GM12872 (cell line): ENCODE measurements at regions not wholly inside any gene's neighbourhood (a gene's known extent, or its start where the extent isn't known, plus 50 kb on each side); places are given as distances from the start of the nearest gene placed in this dataset.

ENCODE experiments used
- TF ChIP-seq, protein P1 (sequence below): IDR thresholded peaks from 3 replicates; pipeline ENCODE4 v1.5.1; 2011; ENCODE audit warnings: low read depth, mild to moderate bottlenecking, low read length, moderate library complexity; ENCODE audit not compliant: insufficient read depth

DNA sequence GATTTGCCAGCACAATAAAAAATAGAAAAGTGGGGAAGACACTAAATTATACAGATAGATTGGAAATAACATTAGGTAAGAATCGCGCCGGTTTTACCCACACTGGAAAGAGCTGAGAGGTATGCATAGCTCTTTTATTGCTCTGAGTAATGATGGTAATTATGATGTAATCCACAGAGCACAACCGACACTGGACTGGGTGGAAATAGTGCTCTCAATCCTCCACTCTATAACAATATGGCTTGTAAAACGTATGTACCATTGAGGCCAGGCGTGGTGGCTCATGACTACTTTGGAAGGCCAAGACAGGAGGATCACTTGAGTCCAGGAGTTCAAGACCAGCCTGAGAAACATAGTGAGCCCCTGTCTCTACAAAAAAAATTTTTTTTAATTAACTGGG is 104.3 kb upstream of the RAPGEF2 start:
- TF ChIP-seq, protein P1, sequence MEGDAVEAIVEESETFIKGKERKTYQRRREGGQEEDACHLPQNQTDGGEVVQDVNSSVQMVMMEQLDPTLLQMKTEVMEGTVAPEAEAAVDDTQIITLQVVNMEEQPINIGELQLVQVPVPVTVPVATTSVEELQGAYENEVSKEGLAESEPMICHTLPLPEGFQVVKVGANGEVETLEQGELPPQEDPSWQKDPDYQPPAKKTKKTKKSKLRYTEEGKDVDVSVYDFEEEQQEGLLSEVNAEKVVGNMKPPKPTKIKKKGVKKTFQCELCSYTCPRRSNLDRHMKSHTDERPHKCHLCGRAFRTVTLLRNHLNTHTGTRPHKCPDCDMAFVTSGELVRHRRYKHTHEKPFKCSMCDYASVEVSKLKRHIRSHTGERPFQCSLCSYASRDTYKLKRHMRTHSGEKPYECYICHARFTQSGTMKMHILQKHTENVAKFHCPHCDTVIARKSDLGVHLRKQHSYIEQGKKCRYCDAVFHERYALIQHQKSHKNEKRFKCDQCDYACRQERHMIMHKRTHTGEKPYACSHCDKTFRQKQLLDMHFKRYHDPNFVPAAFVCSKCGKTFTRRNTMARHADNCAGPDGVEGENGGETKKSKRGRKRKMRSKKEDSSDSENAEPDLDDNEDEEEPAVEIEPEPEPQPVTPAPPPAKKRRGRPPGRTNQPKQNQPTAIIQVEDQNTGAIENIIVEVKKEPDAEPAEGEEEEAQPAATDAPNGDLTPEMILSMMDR: no peak

DNA sequence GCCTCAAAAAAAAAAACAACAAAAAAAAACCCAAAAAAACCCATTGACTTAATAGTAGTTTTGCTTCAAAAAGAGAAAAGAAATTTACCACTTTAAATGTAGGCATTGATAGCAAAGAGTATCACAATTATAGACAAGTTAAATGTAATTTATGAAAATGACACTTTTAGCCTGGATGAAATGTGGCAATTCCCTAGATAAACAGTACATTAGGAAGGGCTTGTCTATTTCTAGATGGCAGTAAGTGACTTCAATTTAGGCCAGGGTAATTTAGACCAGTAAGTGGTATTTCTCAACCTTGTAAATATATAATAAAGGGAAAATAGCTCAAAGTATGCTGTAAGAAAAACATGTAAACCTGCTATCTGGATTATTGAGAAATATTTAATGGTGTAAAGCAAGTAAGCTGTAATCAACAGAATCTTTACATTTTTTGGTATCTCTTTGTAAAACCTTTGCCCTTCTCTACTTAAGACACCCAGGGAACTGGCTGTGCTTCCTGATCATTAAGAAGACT is 103.7 kb upstream of the RAPGEF2 start:
- TF ChIP-seq, protein P1: no peak

DNA sequence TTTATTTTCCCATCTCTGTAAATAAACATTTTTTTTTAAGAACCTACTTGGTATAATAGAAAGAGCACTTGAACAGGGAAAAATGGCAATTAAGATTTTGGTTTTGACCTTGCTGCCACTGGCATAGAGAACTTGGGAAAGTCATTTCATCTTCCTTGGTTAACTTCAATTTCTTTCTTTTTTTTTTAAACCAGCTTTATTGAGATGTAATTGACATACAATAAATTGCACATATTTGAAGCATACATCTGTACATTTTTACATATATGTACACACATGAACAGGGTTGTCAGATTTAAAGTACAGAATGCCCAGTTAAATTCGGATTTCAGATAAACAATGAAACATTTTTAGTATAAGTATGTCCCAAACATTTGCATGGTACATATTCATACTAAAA is 103.0 kb upstream of the RAPGEF2 start:
- TF ChIP-seq, protein P1: no peak

DNA sequence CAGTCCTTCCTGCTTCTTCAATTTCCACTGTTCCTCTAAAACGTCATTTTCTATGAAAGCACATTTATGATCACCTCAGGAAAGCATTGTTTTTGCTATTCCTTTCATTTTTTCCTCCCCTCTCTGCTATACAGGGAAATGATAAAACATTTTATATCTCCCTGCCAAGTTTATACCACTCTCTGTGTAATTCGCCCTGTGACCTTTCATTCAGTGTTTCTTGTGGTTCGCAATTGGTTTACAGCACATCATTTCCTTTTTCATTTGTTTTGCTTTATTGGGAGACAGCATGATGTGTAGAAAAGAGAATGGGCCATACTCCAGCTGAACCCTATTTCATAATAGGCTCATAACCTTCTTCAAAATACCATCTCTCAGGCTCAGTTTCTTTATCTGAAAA is 99.9 kb upstream of the RAPGEF2 start:
- TF ChIP-seq, protein P1: no peak

DNA sequence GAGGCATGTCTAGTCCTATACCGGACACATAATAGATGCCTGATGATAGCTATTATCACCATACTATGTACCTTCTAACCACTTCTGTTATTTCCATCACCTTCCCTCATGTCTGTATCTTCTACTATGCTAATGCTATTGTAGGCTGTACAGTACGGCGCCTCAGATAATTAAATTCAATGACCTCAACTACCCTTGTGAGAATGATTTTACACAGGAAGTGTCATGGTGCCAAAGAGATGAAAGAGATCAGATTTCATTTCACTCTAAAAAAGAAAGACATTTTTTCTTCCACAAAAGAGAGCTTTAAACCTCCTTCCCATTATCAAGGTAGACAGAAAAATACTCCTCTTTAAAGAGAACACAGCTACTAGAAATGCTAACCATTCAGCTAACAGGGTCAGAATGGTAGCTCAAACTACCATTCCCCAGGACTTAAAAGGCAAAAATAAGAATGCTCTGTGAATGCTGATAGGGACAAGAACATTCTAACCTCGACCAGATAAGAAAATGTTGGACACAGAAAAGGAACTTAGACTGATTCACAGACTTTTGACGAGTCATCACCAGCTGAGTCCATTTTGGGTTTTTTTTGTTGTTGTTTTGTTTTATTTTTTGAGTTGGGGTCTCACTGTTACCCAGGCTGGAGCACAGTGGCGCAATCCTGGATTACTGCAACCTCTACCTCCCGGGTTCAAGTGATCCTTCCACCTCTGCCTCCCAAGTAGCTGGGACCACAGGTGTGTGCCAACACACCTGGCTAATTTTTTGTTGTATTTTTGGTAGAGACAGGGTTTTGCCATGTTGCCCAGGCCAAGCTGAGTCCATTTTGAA is 99.2 kb upstream of the RAPGEF2 start:
- TF ChIP-seq, protein P1: no peak

DNA sequence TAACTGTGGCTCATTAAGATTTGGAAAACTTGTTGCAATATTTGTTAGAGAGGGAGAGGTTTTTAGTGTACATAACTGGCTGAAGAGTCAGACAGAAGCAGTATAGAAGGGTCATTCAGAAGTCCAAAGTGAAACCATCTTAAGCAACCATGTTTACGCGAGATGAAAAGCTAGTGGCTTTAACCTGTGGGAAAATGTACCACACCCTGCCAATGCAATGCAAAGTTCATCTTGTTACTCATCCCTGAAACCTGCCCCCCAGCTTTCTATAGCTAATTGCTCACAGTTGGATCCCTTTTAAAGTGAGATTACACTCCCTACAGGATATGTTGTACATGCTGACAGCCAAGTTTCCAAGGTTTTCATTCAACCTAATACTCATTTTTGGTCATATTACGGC is 96.7 kb upstream of the RAPGEF2 start:
- TF ChIP-seq, protein P1: no peak

DNA sequence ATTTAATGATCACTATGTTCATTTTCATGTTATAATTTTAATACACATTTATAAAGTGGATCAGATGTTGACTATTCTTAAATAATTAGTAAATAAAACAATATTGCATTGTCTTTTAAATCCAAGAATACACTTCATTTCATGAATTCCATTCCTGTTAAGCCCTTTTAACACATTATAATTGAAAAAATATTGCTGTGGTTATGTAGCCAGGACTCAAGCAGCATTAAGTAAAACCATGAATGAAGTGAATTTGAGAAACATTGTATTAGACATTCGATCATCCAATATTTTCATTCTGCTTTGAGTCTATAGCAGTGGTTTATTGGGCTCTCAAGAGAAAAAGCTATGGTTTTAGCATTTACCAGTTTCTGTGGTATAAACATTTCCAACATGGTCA is 94.2 kb upstream of the RAPGEF2 start:
- TF ChIP-seq, protein P1: no peak
